Glutamatergic neuron (in vitro differentiated cells): ENCODE measurements at regions not wholly inside any gene's neighbourhood (a gene's known extent, or its start where the extent isn't known, plus 50 kb on each side); places are given as distances from the start of the nearest gene placed in this dataset.

ENCODE experiments used
- DNase-seq: peaks from one replicate; pipeline ENCODE4 v3.0.0; 2022
- H3K27ac Mint-ChIP-seq: one replicate; pipeline ENCODE4 v1.8.0; 2020; ENCODE audit warnings: mild to moderate bottlenecking, mixed read lengths, inconsistent platforms; ENCODE audit not compliant: unreplicated experiment
- H3K27me3 Mint-ChIP-seq: one replicate; pipeline ENCODE4 v1.8.0; 2020; ENCODE audit warnings: mild to moderate bottlenecking, moderate library complexity, mixed read lengths, inconsistent platforms; ENCODE audit not compliant: unreplicated experiment
- H3K36me3 Mint-ChIP-seq: one replicate; pipeline ENCODE4 v1.8.0; 2020; ENCODE audit warnings: mild to moderate bottlenecking, mixed read lengths, inconsistent platforms; ENCODE audit not compliant: unreplicated experiment
- H3K4me1 Mint-ChIP-seq: one replicate; pipeline ENCODE4 v1.8.0; 2020; ENCODE audit warnings: mild to moderate bottlenecking, low read depth, mixed read lengths, inconsistent platforms; ENCODE audit not compliant: unreplicated experiment
- H3K4me3 Mint-ChIP-seq: one replicate; pipeline ENCODE4 v1.8.0; 2020; ENCODE audit warnings: mild to moderate bottlenecking, mixed read lengths, inconsistent platforms; ENCODE audit not compliant: unreplicated experiment
- H3K9me3 Mint-ChIP-seq: one replicate; pipeline ENCODE4 v1.8.0; 2020; ENCODE audit warnings: mild to moderate bottlenecking, moderate library complexity, mixed read lengths, inconsistent platforms; ENCODE audit not compliant: unreplicated experiment
- CTCF ChIP-seq: fragments of 200-600 bp; sonication (generic); IDR thresholded peaks from one replicate; pipeline ENCODE4 v1.5.0; 2021; ENCODE audit not compliant: partially characterized antibody, unreplicated experiment

GRCh38 chr11:112795142-112795815 is 165.9 kb upstream of the NCAM1 start:
- peaks cover 3% of the 10 kb centered on the region for H3K36me3 Mint-ChIP-seq
- no peak overlapping the region for H3K4me3 Mint-ChIP-seq
- DNase-seq, result peak; percentile 67
- H3K4me1 Mint-ChIP-seq, result peaks cover 60% of the 10 kb centered on the region
- H3K27me3 Mint-ChIP-seq, result peaks cover 10% of the 10 kb centered on the region
- peaks cover 7% of the 10 kb centered on the region for H3K9me3 Mint-ChIP-seq
- peak; percentile 76 for TF ChIP-seq CTCF
- H3K27ac Mint-ChIP-seq, result peak overlapping the region; percentile 28

GRCh38 chr11:112795911-112796649 is 165.1 kb upstream of the NCAM1 start:
- H3K36me3 Mint-ChIP-seq, result peaks cover 3% of the 10 kb centered on the region
- H3K4me1 Mint-ChIP-seq, result peaks cover 63% of the 10 kb centered on the region
- peaks cover 10% of the 10 kb centered on the region for H3K27me3 Mint-ChIP-seq
- H3K27ac Mint-ChIP-seq, result peak overlapping the region; percentile 80
- DNase-seq, result no peak
- H3K9me3 Mint-ChIP-seq, result peaks cover 9% of the 10 kb centered on the region
- no peak for TF ChIP-seq CTCF
- peak overlapping the region; percentile 25 for H3K4me3 Mint-ChIP-seq

- Mint-ChIP-seq H3K4me1 (peaks cover 61% of the 10 kb centered on the region), H3K27ac (peak overlapping the region; percentile 80), H3K27me3 (peaks cover 10% of the 10 kb centered on the region), H3K9me3 (peaks cover 9% of the 10 kb centered on the region), H3K4me3 (peak overlapping the region; percentile 34), H3K36me3 (peaks cover 3% of the 10 kb centered on the region)
- no peak for DNase-seq
- no peak for TF ChIP-seq CTCF
These were observed 164.1 kb upstream of the NCAM1 start for GRCh38 chr11:112797092-112797491.

GRCh38 chr11:112797648-112798293 is 163.4 kb upstream of the NCAM1 start:
- peak; percentile 65 for TF ChIP-seq CTCF
- H3K4me1 Mint-ChIP-seq, result peaks cover 55% of the 10 kb centered on the region

More at GRCh38 chr11:112797648-112798293, 163.4 kb upstream of the NCAM1 start:
- Mint-ChIP-seq H3K36me3 (peaks cover 3% of the 10 kb centered on the region), H3K27me3 (peaks cover 10% of the 10 kb centered on the region), H3K4me3 (peak overlapping the region; percentile 54), H3K9me3 (peaks cover 9% of the 10 kb centered on the region), H3K27ac (peak overlapping the region; percentile 80)
- peak; percentile 72 for DNase-seq
